Cardiac fibroblast (primary cell): ENCODE measurements at regions not wholly inside any gene's neighbourhood (a gene's known extent, or its start where the extent isn't known, plus 50 kb on each side); places are given as distances from the start of the nearest gene placed in this dataset.

Source experiments
- DNase-seq, 2 donors: peaks; one replicate each; pipeline versions ENCODE4 v3.0.0 to v3.0.0-alpha.2; 2010; ENCODE audit warnings: low read depth in 2 of 2
- H3K4me3 ChIP-seq, 2 donors: replicated peaks in 1 of 2; 1 replicate in 1 of 2; 2 replicates in 1 of 2; pipeline ENCODE4 v1.5.1; 2011; ENCODE audit warnings: low read depth in 2 of 2, low read length in 2 of 2, mild to moderate bottlenecking in 2 of 2, moderate library complexity in 1 of 2
- CTCF ChIP-seq: IDR thresholded peaks from one replicate; pipeline ENCODE4 v1.5.1; 2011; ENCODE audit warnings: low read depth, mild to moderate bottlenecking, low read length, inconsistent platforms

DNA sequence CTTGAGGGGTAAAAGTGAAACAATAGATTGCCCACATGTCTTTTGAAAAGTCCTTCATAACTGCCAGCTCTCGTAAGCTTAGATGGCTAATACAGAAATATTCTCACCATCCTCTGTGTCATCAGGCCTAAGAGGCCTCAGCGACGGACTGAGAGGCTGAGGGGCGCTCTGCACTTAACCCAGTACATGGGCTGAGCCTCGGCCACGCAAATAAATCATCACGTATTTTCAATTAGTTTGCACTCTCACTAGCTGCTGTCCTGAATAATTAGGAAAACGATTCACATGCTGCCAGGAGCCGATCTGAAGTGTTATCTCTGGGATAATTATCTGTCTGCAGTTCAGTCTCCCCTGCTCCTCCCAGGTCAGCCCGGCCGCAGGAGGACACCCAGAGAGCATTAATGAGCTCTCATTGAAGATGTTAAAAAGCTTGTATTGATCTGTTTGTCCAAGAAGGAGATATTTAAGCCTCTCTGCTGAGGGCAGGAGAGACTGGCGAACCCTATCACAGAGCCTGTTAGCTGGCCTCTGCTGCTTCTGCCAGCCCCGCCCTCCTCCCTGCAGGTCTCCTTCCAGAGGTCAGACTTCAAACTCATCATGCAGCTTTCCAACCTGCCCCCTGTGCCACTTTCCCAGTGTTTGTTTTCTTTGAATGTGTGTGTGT lies 1051.3 kb downstream of the VRK1 start:
- H3K4me3 ChIP-seq = no peak overlapping the region
- DNase-seq = no peak
- TF ChIP-seq CTCF = no peak

DNA sequence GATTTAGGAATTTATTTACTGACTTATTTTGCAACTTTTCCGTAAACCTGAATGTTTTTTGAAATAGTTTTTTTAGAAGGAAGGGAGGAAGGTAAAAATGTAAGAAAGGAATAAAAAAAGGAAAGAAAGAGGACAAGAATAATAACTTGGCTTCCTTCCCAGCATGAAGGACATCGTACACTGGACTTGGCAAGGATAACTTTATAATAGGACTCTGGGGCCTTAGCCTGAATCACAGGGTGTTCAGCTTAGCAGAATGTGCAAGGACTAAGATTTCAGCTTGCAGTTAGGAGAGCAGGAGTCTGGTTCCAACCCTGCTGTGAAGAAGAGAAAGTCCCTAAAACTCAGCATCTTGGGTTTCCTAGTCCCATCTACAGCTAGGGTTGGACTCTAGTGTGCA lies 1053.3 kb downstream of the VRK1 start:
- DNase-seq = no peak
- H3K4me3 ChIP-seq = no peak overlapping the region
- no peak for TF ChIP-seq CTCF

DNA sequence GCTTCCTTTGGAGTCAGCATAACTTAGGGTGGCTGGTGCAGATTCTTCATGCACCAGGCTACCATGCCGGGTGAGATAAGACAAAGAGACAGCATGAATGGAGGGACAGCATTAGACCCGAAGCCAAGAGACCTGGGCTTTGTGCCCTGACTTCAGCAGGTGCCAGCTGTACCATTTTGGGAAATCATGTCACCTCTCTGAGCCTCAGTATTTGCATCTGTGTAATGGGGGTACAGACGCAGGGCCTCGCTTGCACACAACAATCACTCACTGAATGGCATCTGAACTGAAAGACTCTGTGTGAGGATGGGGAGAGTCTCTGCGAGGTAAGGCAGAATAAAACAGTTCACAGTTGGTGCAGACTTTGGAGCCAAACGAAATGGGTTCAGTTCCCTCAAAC lies 1053.7 kb downstream of the VRK1 start:
- TF ChIP-seq CTCF = no peak
- no peak for DNase-seq
- no peak overlapping the region for H3K4me3 ChIP-seq

GRCh38 chr14:97851428-97851995 lies 1054.3 kb downstream of the VRK1 start:
- no peak overlapping the region for H3K4me3 ChIP-seq
- TF ChIP-seq CTCF = no peak
- DNase-seq = no peak

GRCh38 chr14:97854918-97855317 lies 1057.7 kb downstream of the VRK1 start:
- no peak for DNase-seq
- no peak overlapping the region for H3K4me3 ChIP-seq
- TF ChIP-seq CTCF = no peak

DNA sequence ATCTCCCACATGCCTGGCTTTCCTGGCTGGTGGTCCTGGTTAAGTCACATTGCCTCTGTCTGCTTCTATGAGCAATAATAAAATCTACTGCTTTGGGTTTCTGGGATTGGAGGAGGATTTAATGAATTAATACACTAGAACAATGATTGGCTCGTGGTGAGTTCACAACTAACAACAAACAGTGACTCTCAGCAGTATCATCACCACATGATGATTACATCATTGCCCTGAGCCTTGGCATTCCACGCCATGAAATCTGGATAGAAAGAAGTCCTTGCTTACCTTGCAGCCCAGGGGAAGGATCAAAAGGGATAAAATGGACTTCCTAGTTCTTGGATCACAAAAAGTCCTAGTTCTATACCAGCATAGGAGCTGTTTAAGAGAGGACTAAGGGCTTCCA lies 1069.0 kb downstream of the VRK1 start:
- TF ChIP-seq CTCF = no peak
- H3K4me3 ChIP-seq = no peak overlapping the region
- DNase-seq = no peak

DNA sequence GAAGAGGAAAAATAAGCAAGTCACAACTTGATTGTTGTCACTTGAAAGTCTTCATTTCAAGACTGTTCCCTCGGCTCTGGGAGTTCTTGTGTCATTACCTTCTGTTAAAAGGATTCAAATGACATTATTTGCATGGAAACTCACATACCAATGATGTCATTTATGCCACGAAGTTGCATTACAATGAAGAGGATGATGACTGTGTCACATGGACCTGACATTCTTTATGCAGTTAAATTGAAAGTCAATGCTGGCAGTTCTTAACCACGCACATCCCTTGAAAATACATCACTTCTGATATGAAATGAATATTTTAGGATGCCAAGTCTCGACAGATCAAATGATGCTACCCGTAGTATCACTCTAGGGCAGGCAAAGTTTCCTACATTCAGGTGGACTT lies 1069.5 kb downstream of the VRK1 start:
- H3K4me3 ChIP-seq = no peak overlapping the region
- DNase-seq = no peak
- no peak for TF ChIP-seq CTCF
